ENCODE measurements at regions not wholly inside any gene's neighbourhood (a gene's known extent, or its start where the extent isn't known, plus 50 kb on each side); places are given as distances from the start of the nearest gene placed in this dataset.
"Not testable (repeated sequence)": the region's sequence is repeated elsewhere in the genome, so short reads cannot be mapped to it uniquely, and the experiment has no call there.

DNA sequence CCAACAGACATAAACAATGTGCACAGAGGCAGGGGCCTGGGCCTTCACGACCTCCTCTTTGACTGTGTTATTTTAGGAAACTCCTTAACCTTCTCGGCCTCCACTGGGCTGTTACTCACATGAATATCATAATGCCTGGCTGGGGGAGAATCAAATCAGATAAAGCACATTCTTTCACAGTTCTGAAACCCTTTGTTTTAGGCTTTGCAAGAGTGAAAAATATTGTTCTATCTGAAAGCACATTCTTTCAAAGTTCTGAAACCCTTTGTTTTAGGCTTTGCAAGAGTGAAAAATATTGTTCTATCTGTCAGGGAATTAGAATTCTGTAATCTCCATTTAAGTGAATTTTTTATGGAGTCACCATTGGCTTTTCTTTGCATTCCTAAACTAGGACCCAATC, 50.7 kb upstream of the SYNDIG1 start:
- no peaks in the 10 kb centered on the region for H3K9me3 ChIP-seq (ENCODE audit: control insufficient read depth, low read length)
- H3K27me3 ChIP-seq (replicated peaks; ENCODE audit: control insufficient read depth, insufficient read depth, low read length, poor library complexity, severe bottlenecking), result no peaks in the 10 kb centered on the region
- H3K4me3 ChIP-seq (ENCODE audit: insufficient read depth, low read depth, low read length, poor library complexity, severe bottlenecking), result no peak overlapping the region

DNA sequence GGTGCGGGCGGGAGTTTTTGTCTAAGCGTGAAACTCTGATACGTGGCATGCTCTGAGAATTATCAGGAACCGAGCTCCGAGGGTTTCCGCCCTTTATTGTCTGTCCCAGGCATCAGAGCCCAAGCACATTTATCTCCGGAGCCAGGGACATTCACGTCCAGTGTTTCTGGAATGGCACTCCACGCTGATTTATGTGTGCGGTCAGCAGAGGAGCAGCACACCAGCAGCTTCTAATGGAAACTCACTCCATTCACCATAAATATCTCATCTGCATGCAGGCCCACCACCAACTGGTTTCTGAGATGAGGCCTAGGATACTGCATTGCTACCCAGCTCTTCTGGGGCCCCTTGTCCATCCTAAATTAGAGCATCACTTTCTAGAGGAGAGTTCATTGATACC, 51.9 kb upstream of the SYNDIG1 start:
- Histone ChIP-seq H3K27me3 (replicated peaks; ENCODE audit: control insufficient read depth, insufficient read depth, low read length, poor library complexity, severe bottlenecking) (no peaks in the 10 kb centered on the region), H3K4me3 (ENCODE audit: insufficient read depth, low read depth, low read length, poor library complexity, severe bottlenecking) (no peak overlapping the region), H3K9me3 (ENCODE audit: control insufficient read depth, low read length) (no peaks in the 10 kb centered on the region), H3K27ac (ENCODE audit: insufficient read depth, low read length, poor library complexity, severe bottlenecking) (no peak overlapping the region), H3K4me1 (ENCODE audit: control insufficient read depth, insufficient read depth, low read length, poor library complexity, severe bottlenecking) (no peaks in the 10 kb centered on the region), H3K36me3 (ENCODE audit: control insufficient read depth, insufficient read depth, low read length) (no peaks in the 10 kb centered on the region)
- no peak for DNase-seq

More for the DNA sequence above, 50.7 kb upstream of the SYNDIG1 start:
- Histone ChIP-seq H3K4me1 (ENCODE audit: control insufficient read depth, insufficient read depth, low read length, poor library complexity, severe bottlenecking) (no peaks in the 10 kb centered on the region), H3K36me3 (ENCODE audit: control insufficient read depth, insufficient read depth, low read length) (no peaks in the 10 kb centered on the region), H3K27ac (ENCODE audit: insufficient read depth, low read length, poor library complexity, severe bottlenecking) (no peak overlapping the region)
- DNase-seq, result no peak

- not testable (repeated sequence) for H3K4me1 ChIP-seq (ENCODE audit: control insufficient read depth, insufficient read depth, low read length, poor library complexity, severe bottlenecking); H3K27ac ChIP-seq (ENCODE audit: insufficient read depth, low read length, poor library complexity, severe bottlenecking); H3K27me3 ChIP-seq (replicated peaks; ENCODE audit: control insufficient read depth, insufficient read depth, low read length, poor library complexity, severe bottlenecking); DNase-seq; H3K9me3 ChIP-seq (ENCODE audit: control insufficient read depth, low read length); H3K36me3 ChIP-seq (ENCODE audit: control insufficient read depth, insufficient read depth, low read length); H3K4me3 ChIP-seq (ENCODE audit: insufficient read depth, low read depth, low read length, poor library complexity, severe bottlenecking)
These were observed 54.0 kb upstream of the SYNDIG1 start for GRCh38 chr20:24415444-24415843.

GRCh38 chr20:24411834-24412216, 57.6 kb upstream of the SYNDIG1 start:
- Histone ChIP-seq H3K27ac (ENCODE audit: insufficient read depth, low read length, poor library complexity, severe bottlenecking) (no peak overlapping the region), H3K36me3 (ENCODE audit: control insufficient read depth, insufficient read depth, low read length) (no peaks in the 10 kb centered on the region), H3K4me1 (ENCODE audit: control insufficient read depth, insufficient read depth, low read length, poor library complexity, severe bottlenecking) (no peaks in the 10 kb centered on the region), H3K4me3 (ENCODE audit: insufficient read depth, low read depth, low read length, poor library complexity, severe bottlenecking) (no peak overlapping the region), H3K9me3 (ENCODE audit: control insufficient read depth, low read length) (no peaks in the 10 kb centered on the region), H3K27me3 (replicated peaks; ENCODE audit: control insufficient read depth, insufficient read depth, low read length, poor library complexity, severe bottlenecking) (no peaks in the 10 kb centered on the region)
- no peak for DNase-seq

DNA sequence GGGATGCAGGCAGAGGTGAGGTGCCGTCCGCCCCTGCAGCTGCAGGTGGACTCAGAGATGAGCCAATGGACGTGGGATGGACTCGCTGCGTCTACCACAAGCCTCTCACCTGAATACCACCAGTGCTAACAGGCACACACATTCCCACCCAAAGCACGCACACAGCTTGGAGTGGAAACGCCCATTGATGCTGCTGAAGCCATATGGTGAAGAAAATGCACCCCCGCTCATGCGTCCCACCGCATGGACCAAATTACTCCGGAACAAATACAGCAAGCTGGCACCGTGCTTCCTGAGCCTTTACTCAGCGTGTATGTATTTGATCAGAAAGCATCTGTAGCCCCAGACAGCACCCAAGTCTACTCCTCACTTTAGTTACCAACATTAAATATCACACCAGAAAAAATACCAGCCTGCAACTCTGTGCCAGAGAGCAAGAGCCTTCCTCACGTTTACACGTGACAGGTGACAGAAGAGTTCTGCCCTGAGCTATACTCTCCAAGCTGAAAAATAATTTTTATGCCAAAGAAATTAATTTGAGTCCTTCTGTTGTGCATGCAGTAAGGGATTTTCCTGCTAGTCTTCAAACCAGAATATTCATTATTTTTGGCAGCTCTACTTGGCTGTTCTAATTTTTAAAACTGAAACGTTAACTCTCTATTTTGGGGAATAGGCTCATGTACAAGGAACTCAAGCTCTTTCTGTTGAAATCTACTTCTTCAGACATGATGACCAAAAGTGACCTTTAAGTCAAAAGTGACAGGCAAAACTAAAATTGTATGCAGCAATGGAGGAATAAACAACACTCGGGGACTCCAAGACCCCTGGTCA, 58.2 kb upstream of the SYNDIG1 start:
- Histone ChIP-seq H3K36me3 (ENCODE audit: control insufficient read depth, insufficient read depth, low read length) (no peaks in the 10 kb centered on the region), H3K4me3 (ENCODE audit: insufficient read depth, low read depth, low read length, poor library complexity, severe bottlenecking) (no peak overlapping the region), H3K27ac (ENCODE audit: insufficient read depth, low read length, poor library complexity, severe bottlenecking) (no peak overlapping the region), H3K4me1 (ENCODE audit: control insufficient read depth, insufficient read depth, low read length, poor library complexity, severe bottlenecking) (no peaks in the 10 kb centered on the region), H3K9me3 (ENCODE audit: control insufficient read depth, low read length) (no peaks in the 10 kb centered on the region), H3K27me3 (replicated peaks; ENCODE audit: control insufficient read depth, insufficient read depth, low read length, poor library complexity, severe bottlenecking) (no peaks in the 10 kb centered on the region)
- no peak for DNase-seq

DNA sequence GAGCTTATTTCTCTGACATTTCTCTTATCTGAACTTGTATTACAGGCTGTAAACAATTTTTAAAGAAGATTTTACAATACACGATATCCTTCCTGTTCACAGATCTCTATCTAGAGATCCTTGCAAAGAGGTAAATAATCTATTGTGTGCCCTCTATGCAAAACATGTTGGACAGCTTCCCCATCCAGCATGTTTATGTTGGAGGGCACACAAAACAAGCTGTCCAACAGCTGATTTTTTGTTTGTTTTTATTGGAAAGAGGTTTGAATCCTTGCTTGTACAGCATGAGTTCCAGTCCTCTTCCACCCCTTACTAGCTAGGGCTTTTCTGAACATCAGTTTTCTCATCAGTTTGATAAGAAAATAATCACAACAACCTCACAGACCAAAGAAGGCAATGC, 62.3 kb upstream of the SYNDIG1 start:
- Histone ChIP-seq H3K9me3 (ENCODE audit: control insufficient read depth, low read length) (no peaks in the 10 kb centered on the region), H3K27me3 (replicated peaks; ENCODE audit: control insufficient read depth, insufficient read depth, low read length, poor library complexity, severe bottlenecking) (no peaks in the 10 kb centered on the region), H3K4me3 (ENCODE audit: insufficient read depth, low read depth, low read length, poor library complexity, severe bottlenecking) (no peak overlapping the region), H3K27ac (ENCODE audit: insufficient read depth, low read length, poor library complexity, severe bottlenecking) (no peak overlapping the region), H3K4me1 (ENCODE audit: control insufficient read depth, insufficient read depth, low read length, poor library complexity, severe bottlenecking) (no peaks in the 10 kb centered on the region), H3K36me3 (ENCODE audit: control insufficient read depth, insufficient read depth, low read length) (no peaks in the 10 kb centered on the region)
- DNase-seq, result no peak

DNA sequence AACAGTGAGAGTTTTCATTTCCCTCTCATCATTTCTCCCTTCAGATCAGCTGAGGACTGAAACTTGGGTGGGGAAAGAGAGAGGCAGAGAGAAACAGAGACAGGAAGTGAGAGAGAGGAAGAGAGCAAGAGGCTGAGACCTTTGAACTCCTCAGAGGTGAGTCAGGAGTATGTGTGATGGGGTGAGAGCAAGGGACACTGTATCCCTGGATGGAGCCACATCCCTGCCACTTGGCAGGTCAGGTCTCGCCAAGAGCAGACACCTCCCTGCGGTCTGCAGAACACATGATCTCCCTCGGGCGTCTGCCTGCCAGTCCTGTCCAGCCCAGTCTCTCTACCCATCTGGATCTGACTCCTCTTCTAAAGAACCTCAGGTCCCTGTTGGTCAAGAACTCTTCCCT, 62.7 kb upstream of the SYNDIG1 start:
- Histone ChIP-seq H3K27ac (ENCODE audit: insufficient read depth, low read length, poor library complexity, severe bottlenecking) (no peak overlapping the region), H3K36me3 (ENCODE audit: control insufficient read depth, insufficient read depth, low read length) (no peaks in the 10 kb centered on the region), H3K4me1 (ENCODE audit: control insufficient read depth, insufficient read depth, low read length, poor library complexity, severe bottlenecking) (no peaks in the 10 kb centered on the region), H3K4me3 (ENCODE audit: insufficient read depth, low read depth, low read length, poor library complexity, severe bottlenecking) (no peak overlapping the region), H3K9me3 (ENCODE audit: control insufficient read depth, low read length) (no peaks in the 10 kb centered on the region), H3K27me3 (replicated peaks; ENCODE audit: control insufficient read depth, insufficient read depth, low read length, poor library complexity, severe bottlenecking) (no peaks in the 10 kb centered on the region)
- DNase-seq, result no peak

GRCh38 chr20:24406251-24406650, 63.2 kb upstream of the SYNDIG1 start:
- H3K27ac ChIP-seq (ENCODE audit: insufficient read depth, low read length, poor library complexity, severe bottlenecking), result no peak overlapping the region
- no peaks in the 10 kb centered on the region for H3K36me3 ChIP-seq (ENCODE audit: control insufficient read depth, insufficient read depth, low read length)
- no peak overlapping the region for H3K4me3 ChIP-seq (ENCODE audit: insufficient read depth, low read depth, low read length, poor library complexity, severe bottlenecking)
- no peak for DNase-seq
- no peaks in the 10 kb centered on the region for H3K27me3 ChIP-seq (replicated peaks; ENCODE audit: control insufficient read depth, insufficient read depth, low read length, poor library complexity, severe bottlenecking)
- H3K4me1 ChIP-seq (ENCODE audit: control insufficient read depth, insufficient read depth, low read length, poor library complexity, severe bottlenecking), result no peaks in the 10 kb centered on the region
- H3K9me3 ChIP-seq (ENCODE audit: control insufficient read depth, low read length), result no peaks in the 10 kb centered on the region

DNA sequence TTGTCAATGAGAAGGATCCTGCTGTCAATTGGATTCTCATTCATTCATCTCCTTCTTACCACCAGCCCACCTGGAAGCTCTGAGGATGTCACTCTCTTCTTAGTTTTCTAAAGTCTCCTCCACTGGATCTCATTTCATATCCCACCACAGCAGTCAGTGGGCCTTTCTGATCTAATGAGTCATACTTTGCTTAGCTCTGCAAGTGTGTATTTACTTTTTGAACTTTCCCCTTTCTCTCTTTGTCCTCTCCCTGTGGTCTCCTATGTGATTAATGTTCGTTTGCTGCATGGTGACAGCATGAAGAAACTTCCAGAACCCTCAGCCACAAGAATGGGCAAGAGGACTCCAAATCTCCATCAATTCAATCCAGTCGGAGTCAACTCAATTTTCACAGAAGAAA, 63.6 kb upstream of the SYNDIG1 start:
- no peak overlapping the region for H3K27ac ChIP-seq (ENCODE audit: insufficient read depth, low read length, poor library complexity, severe bottlenecking)

DNA sequence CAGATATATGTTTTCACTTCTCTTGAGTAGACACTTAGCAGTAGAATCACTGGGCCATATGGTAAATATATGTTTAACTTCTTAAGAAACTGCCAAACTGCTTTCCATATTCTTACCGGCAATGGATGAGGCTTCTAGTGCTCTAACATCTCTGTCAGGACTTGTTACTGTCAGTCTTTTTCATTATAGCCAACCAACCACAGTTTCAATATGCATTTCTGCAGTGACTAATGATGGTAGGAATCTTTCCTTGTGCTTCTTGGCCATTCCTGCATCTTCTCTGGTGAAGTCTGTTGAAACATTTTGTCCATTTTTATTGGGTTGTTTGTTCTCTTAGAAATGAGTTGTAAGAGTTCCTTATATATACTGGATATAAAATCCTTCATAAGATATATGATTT, 66.0 kb upstream of the SYNDIG1 start:
- Histone ChIP-seq H3K36me3 (ENCODE audit: control insufficient read depth, insufficient read depth, low read length) (no peaks in the 10 kb centered on the region), H3K4me1 (ENCODE audit: control insufficient read depth, insufficient read depth, low read length, poor library complexity, severe bottlenecking) (no peaks in the 10 kb centered on the region), H3K27ac (ENCODE audit: insufficient read depth, low read length, poor library complexity, severe bottlenecking) (no peak overlapping the region), H3K9me3 (ENCODE audit: control insufficient read depth, low read length) (no peaks in the 10 kb centered on the region), H3K27me3 (replicated peaks; ENCODE audit: control insufficient read depth, insufficient read depth, low read length, poor library complexity, severe bottlenecking) (no peaks in the 10 kb centered on the region), H3K4me3 (ENCODE audit: insufficient read depth, low read depth, low read length, poor library complexity, severe bottlenecking) (no peak overlapping the region)
- DNase-seq, result no peak

More for the DNA sequence above, 63.6 kb upstream of the SYNDIG1 start:
- no peaks in the 10 kb centered on the region for H3K27me3 ChIP-seq (replicated peaks; ENCODE audit: control insufficient read depth, insufficient read depth, low read length, poor library complexity, severe bottlenecking)
- no peak overlapping the region for H3K4me3 ChIP-seq (ENCODE audit: insufficient read depth, low read depth, low read length, poor library complexity, severe bottlenecking)
- no peaks in the 10 kb centered on the region for H3K9me3 ChIP-seq (ENCODE audit: control insufficient read depth, low read length)
- no peaks in the 10 kb centered on the region for H3K36me3 ChIP-seq (ENCODE audit: control insufficient read depth, insufficient read depth, low read length)
- DNase-seq, result no peak
- H3K4me1 ChIP-seq (ENCODE audit: control insufficient read depth, insufficient read depth, low read length, poor library complexity, severe bottlenecking), result no peaks in the 10 kb centered on the region
